Nephron progenitor cell (in vitro differentiated cells): ENCODE measurements at regions not wholly inside any gene's neighbourhood (a gene's known extent, or its start where the extent isn't known, plus 50 kb on each side); places are given as distances from the start of the nearest gene placed in this dataset.

Source experiments
- DNase-seq: peaks from one replicate; pipeline ENCODE4 v3.0.0; 2021
- H3K27ac Mint-ChIP-seq: 2 replicates; pipeline ENCODE4 v1.8.0; 2021; ENCODE audit warnings: mild to moderate bottlenecking, moderate library complexity, mixed read lengths
- H3K27me3 Mint-ChIP-seq: 2 replicates; pipeline ENCODE4 v1.8.0; 2021; ENCODE audit warnings: mild to moderate bottlenecking, low read depth, mixed read lengths; ENCODE audit not compliant: poor library complexity
- H3K36me3 Mint-ChIP-seq: 2 replicates; pipeline ENCODE4 v1.8.0; 2021; ENCODE audit warnings: low read depth, mixed read lengths
- H3K4me1 Mint-ChIP-seq: 2 replicates; pipeline ENCODE4 v1.8.0; 2021; ENCODE audit warnings: mixed read lengths
- H3K4me3 Mint-ChIP-seq: 2 replicates; pipeline ENCODE4 v1.8.0; 2021; ENCODE audit warnings: mild to moderate bottlenecking, moderate library complexity, mixed read lengths
- H3K9me3 Mint-ChIP-seq: 2 replicates; pipeline ENCODE4 v1.8.0; 2021; ENCODE audit warnings: mild to moderate bottlenecking, moderate library complexity, mixed read lengths
- TF ChIP-seq, protein P1 (sequence below): fragments of 200-600 bp; sonication (generic); IDR thresholded peaks from 2 replicates; pipeline ENCODE4 v1.5.0; 2021; ENCODE audit warnings: antibody characterized with exemption

DNA sequence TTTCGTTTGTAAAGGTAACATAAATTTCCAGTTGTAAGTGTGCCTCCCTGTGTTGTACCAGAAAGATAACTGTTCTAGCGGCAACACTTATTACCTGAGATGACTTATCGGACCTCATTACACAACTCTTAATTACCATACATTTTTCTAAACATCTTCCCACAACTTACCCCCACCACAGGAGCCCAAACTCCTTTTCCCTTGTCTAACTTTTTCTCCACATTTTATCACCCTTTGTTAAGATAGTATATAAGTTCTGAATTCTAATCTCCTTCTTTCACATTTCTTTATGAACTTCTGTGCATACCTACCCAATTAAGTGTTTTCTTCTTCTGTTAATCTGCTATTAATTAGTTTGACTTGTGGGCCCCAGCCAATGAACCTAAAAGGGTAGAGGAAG, 143.7 kb upstream of the CAMK1G start:
- DNase-seq, result no peak
- H3K4me3 Mint-ChIP-seq, result no peak overlapping the region
- TF ChIP-seq, protein P1, sequence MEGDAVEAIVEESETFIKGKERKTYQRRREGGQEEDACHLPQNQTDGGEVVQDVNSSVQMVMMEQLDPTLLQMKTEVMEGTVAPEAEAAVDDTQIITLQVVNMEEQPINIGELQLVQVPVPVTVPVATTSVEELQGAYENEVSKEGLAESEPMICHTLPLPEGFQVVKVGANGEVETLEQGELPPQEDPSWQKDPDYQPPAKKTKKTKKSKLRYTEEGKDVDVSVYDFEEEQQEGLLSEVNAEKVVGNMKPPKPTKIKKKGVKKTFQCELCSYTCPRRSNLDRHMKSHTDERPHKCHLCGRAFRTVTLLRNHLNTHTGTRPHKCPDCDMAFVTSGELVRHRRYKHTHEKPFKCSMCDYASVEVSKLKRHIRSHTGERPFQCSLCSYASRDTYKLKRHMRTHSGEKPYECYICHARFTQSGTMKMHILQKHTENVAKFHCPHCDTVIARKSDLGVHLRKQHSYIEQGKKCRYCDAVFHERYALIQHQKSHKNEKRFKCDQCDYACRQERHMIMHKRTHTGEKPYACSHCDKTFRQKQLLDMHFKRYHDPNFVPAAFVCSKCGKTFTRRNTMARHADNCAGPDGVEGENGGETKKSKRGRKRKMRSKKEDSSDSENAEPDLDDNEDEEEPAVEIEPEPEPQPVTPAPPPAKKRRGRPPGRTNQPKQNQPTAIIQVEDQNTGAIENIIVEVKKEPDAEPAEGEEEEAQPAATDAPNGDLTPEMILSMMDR, result no peak
- H3K27me3 Mint-ChIP-seq, result peaks cover 6% of the 10 kb centered on the region
- peaks cover 12% of the 10 kb centered on the region for H3K4me1 Mint-ChIP-seq
- no peak overlapping the region for H3K27ac Mint-ChIP-seq
- H3K9me3 Mint-ChIP-seq, result peaks cover 15% of the 10 kb centered on the region
- H3K36me3 Mint-ChIP-seq, result no peaks in the 10 kb centered on the region

DNA sequence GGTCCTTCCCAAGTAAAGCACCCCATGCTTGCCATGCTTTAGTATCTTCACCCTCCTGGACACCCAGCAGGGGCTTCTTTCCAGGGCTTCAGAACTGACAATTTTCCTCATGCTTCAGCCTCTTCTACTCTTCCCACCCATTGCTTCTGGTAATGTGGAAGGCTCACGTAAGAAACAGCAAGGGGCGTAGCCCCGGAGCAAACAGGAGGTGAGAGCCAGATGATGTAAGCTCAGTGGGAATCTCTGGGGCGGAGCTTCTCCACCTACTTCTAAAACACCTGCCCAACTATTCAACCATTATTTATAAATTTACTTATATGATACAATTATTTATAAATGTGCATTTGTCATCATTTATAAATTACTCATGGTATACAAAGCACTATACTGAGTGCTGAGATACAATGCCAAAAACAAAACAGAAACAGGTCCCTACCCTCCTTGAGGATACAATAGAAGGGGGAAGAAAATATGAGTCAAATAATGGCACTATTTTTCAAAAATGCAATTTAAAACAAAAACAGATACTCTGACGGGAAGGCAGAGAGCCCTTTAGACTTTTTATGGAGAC, 140.1 kb upstream of the CAMK1G start:
- Mint-ChIP-seq H3K27ac (no peak overlapping the region), H3K9me3 (peaks cover 15% of the 10 kb centered on the region), H3K4me1 (no peaks in the 10 kb centered on the region), H3K27me3 (peaks cover 7% of the 10 kb centered on the region), H3K36me3 (no peaks in the 10 kb centered on the region), H3K4me3 (no peak overlapping the region)
- TF ChIP-seq, protein P1, result no peak
- no peak for DNase-seq

DNA sequence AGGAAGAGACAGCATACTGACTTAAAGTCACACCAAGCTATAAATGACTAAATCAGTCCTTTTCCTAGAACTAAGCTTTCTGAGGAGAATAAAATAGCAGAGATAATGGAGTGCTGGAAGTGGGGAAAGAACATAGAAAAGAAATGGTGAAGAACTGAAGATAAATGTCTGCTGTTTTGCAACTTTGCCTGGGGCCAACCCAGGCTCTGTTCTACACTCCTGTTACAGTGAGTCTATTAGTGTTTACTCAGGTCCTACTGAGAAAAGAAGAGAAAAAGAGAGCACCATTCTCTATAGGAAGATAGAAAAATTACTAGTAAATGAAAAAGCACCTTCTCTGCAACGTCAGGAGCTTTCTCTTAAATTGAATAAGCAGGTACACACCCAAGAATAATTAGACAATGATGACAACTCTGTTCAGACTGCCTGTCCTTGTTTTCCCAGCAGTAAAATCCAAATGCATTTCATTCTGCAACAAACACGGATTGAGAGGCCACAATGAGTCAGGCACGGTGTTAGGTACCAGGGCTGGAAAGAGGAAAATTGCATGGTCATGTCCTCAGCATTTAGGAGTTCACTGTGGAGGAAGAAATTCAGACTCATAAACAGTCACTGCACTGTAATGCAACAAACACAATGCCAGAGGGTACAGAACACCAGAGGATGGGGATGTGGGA, 139.4 kb upstream of the CAMK1G start:
- TF ChIP-seq, protein P1, result no peak
- no peak for DNase-seq
- Mint-ChIP-seq H3K27ac (no peak overlapping the region), H3K27me3 (peaks cover 7% of the 10 kb centered on the region), H3K36me3 (no peaks in the 10 kb centered on the region), H3K4me1 (no peaks in the 10 kb centered on the region), H3K9me3 (peaks cover 10% of the 10 kb centered on the region), H3K4me3 (no peak overlapping the region)

DNA sequence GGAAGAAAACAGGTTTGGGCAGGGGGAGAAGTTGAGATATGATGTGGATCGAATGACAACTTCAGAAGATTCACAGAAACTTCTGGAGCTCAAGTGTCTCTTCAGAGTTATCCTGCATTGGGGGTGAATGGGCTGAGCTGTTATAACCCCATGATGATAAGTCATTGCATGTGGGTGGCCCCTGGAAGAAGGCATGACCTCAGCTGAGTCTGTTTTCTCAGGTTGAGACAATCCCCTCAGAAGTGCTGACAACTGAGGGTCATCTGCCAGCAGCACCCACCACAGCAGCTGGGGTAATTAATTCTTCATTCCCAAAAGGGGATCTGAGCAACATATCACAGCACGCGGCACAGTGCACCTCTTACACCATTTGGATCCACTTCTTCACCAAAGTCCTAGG, 138.6 kb upstream of the CAMK1G start:
- Mint-ChIP-seq H3K4me3 (no peak overlapping the region), H3K27ac (no peak overlapping the region), H3K9me3 (peaks cover 2% of the 10 kb centered on the region), H3K36me3 (no peaks in the 10 kb centered on the region), H3K27me3 (peaks cover 7% of the 10 kb centered on the region), H3K4me1 (no peaks in the 10 kb centered on the region)
- DNase-seq, result no peak
- TF ChIP-seq, protein P1, result no peak

DNA sequence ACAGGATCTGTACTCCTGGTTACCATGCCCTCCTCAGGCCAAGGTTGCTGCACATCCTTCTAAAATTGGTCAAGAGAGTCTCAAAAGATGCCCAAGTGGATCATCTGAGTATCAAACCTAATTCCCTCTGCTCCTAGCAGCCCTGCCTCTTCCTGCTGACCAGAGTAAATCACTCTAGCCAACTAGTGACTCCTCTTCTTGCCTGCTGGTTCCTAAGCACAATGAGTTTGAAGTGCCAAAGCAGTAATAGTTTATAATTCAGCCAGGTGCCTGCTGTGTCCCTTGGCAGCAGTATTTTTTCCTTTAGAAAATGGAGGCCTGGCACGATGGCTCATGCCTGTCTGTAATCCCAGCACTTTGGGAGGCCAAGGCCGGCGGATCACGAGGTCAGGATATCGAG, 137.9 kb upstream of the CAMK1G start:
- H3K4me3 Mint-ChIP-seq, result no peak overlapping the region
- TF ChIP-seq, protein P1, result no peak
- H3K4me1 Mint-ChIP-seq, result no peaks in the 10 kb centered on the region
- no peaks in the 10 kb centered on the region for H3K9me3 Mint-ChIP-seq
- no peak overlapping the region for H3K27ac Mint-ChIP-seq
- no peak for DNase-seq
- H3K36me3 Mint-ChIP-seq, result no peaks in the 10 kb centered on the region
- peaks cover 7% of the 10 kb centered on the region for H3K27me3 Mint-ChIP-seq

DNA sequence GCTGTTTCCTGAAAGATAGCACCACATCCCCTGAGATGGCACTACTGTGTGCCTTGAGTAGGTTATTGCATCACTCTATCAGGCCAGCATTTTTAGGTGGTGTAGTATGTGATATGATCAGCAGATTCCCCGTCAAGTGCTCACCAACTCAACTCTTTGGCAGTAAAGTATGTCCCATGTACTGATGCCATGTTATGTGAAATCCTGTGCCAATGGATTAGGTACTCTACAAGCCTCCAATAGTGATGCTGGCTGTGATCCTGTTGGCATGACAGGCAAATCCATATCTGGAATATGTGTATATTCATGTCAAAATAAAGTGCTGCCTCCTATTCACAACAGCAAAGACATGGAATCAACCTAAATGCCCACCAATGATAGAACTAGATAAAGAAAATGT, 137.2 kb upstream of the CAMK1G start:
- no peaks in the 10 kb centered on the region for H3K4me1 Mint-ChIP-seq
- no peak for DNase-seq
- H3K27ac Mint-ChIP-seq, result no peak overlapping the region
- H3K36me3 Mint-ChIP-seq, result no peaks in the 10 kb centered on the region
- no peaks in the 10 kb centered on the region for H3K9me3 Mint-ChIP-seq
- TF ChIP-seq, protein P1, result no peak
- H3K27me3 Mint-ChIP-seq, result peaks cover 7% of the 10 kb centered on the region
- H3K4me3 Mint-ChIP-seq, result no peak overlapping the region
